Kidney (tissue), 13 donors: ENCODE measurements at regions not wholly inside any gene's neighbourhood (a gene's known extent, or its start where the extent isn't known, plus 50 kb on each side); places are given as distances from the start of the nearest gene placed in this dataset.

ENCODE experiments used
- DNase-seq, 5 donors: peaks; one replicate each; pipeline ENCODE4 v3.0.0-alpha.2; 2013 to 2020
- FAIRE-seq: peaks from 2 replicates; lab custom pipeline; 2012; peaks lifted over from hg19 to GRCh38; lab: Jason Lieb, UNC
- H3K27ac ChIP-seq, 2 donors: one replicate each; pipeline ENCODE4 v1.7.0; 2013; ENCODE audit warnings: low read depth in 2 of 2, low read length in 2 of 2, inconsistent platforms in 1 of 2
- H3K27me3 ChIP-seq: one replicate; pipeline ENCODE4 v1.7.1; 2013; ENCODE audit warnings: low read length, inconsistent platforms; ENCODE audit not compliant: control insufficient read depth, insufficient read depth
- H3K36me3 ChIP-seq, 3 donors: one replicate each; pipeline versions ENCODE4 v1.7.0 to v1.7.1; 2013; ENCODE audit warnings: low read length in 3 of 3, control low read depth in 1 of 3, inconsistent platforms in 1 of 3; ENCODE audit not compliant: insufficient read depth in 3 of 3, control insufficient read depth in 2 of 3
- H3K4me1 ChIP-seq, 3 donors: one replicate each; pipeline versions ENCODE4 v1.7.0 to v1.7.1; 2013; ENCODE audit warnings: low read length in 3 of 3, inconsistent platforms in 1 of 3, low read depth in 1 of 3; ENCODE audit not compliant: control insufficient read depth in 2 of 3, insufficient read depth in 2 of 3
- H3K4me3 ChIP-seq, 3 donors: one replicate each; pipeline versions ENCODE4 v1.7.0 to v1.8.1; 2013; ENCODE audit warnings: low read length in 3 of 3, control low read depth in 1 of 3, inconsistent platforms in 1 of 3
- H3K9ac ChIP-seq, 3 donors: one replicate each; pipeline versions ENCODE4 v1.7.0 to v1.7.1; 2013; ENCODE audit warnings: low read length in 3 of 3, control low read depth in 1 of 3, inconsistent platforms in 1 of 3
- H3K9me3 ChIP-seq, 3 donors: one replicate each; pipeline versions ENCODE4 v1.7.0 to v1.7.1; 2013; ENCODE audit warnings: low read length in 3 of 3, control low read depth in 1 of 3, inconsistent platforms in 1 of 3; ENCODE audit not compliant: control insufficient read depth in 2 of 3, insufficient read depth in 1 of 3
- CTCF ChIP-seq: IDR thresholded peaks from 3 replicates; pipeline ENCODE4 v1.5.1; 2012; ENCODE audit warnings: mild to moderate bottlenecking, moderate library complexity, borderline replicate concordance; ENCODE audit not compliant: insufficient read depth; ENCODE audit errors: extremely low read depth
- intact Hi-C: fragments of 100-400 bp; cut with DNase I; formaldehyde crosslinking; loops from one replicate; pipeline ENCODE4 v1.11.1; 2022
- donor health status: control.
- donor health status: control.
- donor health status: control.
- donor health status: control.
- donor health status: control.
- donor health status: DM: yes; HTN: yes; CAD: no.
- donor health status: Normal renal cell carcinoma (clear cell type).

GRCh38 chr7:119783799-119784198 is 489.2 kb upstream of the KCND2 start:
- FAIRE-seq (no peak), DNase-seq (peak in 2 of 5 donors; percentile 0 to 11)
- no peaks in the 10 kb centered on the region for H3K27me3 ChIP-seq
- intact Hi-C loops, result no loop called here
- no peak overlapping the region for H3K27ac ChIP-seq
- H3K9me3 ChIP-seq, result no peaks in the 10 kb centered on the region
- H3K9ac ChIP-seq, result no peak overlapping the region
- TF ChIP-seq CTCF, result no peak
- no peaks in the 10 kb centered on the region for H3K36me3 ChIP-seq
- H3K4me1 ChIP-seq, result no peaks in the 10 kb centered on the region
- no peak overlapping the region for H3K4me3 ChIP-seq

- DNase-seq (no peak), FAIRE-seq (no peak)
- no peak for TF ChIP-seq CTCF
- H3K27ac ChIP-seq, result no peak overlapping the region
- no peaks in the 10 kb centered on the region for H3K9me3 ChIP-seq
- intact Hi-C loops, result no loop called here
- H3K27me3 ChIP-seq, result no peaks in the 10 kb centered on the region
- no peaks in the 10 kb centered on the region for H3K4me1 ChIP-seq
- H3K36me3 ChIP-seq, result no peaks in the 10 kb centered on the region
- no peak overlapping the region for H3K9ac ChIP-seq
- no peak overlapping the region for H3K4me3 ChIP-seq
Observed at GRCh38 chr7:119802147-119802546, 470.8 kb upstream of the KCND2 start.

GRCh38 chr7:119825091-119825655 is 447.8 kb upstream of the KCND2 start:
- intact Hi-C loops, result no loop called here
- DNase-seq (no peak), FAIRE-seq (no peak)
- no peaks in the 10 kb centered on the region for H3K27me3 ChIP-seq
- no peak overlapping the region for H3K27ac ChIP-seq
- no peaks in the 10 kb centered on the region for H3K9me3 ChIP-seq
- no peaks in the 10 kb centered on the region for H3K4me1 ChIP-seq
- H3K4me3 ChIP-seq, result no peak overlapping the region
- no peak overlapping the region for H3K9ac ChIP-seq
- TF ChIP-seq CTCF, result no peak
- no peaks in the 10 kb centered on the region for H3K36me3 ChIP-seq

GRCh38 chr7:119826547-119826946 is 446.4 kb upstream of the KCND2 start:
- Histone ChIP-seq H3K9ac (no peak overlapping the region), H3K27me3 (no peaks in the 10 kb centered on the region), H3K9me3 (no peaks in the 10 kb centered on the region), H3K4me3 (no peak overlapping the region), H3K4me1 (no peaks in the 10 kb centered on the region), H3K36me3 (no peaks in the 10 kb centered on the region), H3K27ac (no peak overlapping the region)
- no peak for TF ChIP-seq CTCF
- DNase-seq, result no peak
- intact Hi-C loops, result no loop called here
- FAIRE-seq, result no peak
